Breast epithelium (tissue), 3 donors: ENCODE measurements at regions not wholly inside any gene's neighbourhood (a gene's known extent, or its start where the extent isn't known, plus 50 kb on each side); places are given as distances from the start of the nearest gene placed in this dataset.

Source experiments
- CTCF ChIP-seq, 3 donors: fragments of 450-650 bp; IDR thresholded peaks; one replicate each; pipeline ENCODE4 v1.5.1; 2016 to 2017; ENCODE audit warnings: antibody characterized with exemption in 3 of 3, mild to moderate bottlenecking in 3 of 3, moderate library complexity in 3 of 3
- POLR2A ChIP-seq: fragments of 450-650 bp; IDR thresholded peaks from one replicate; pipeline ENCODE4 v1.6.1; 2016; ENCODE audit warnings: antibody characterized with exemption, mild to moderate bottlenecking, moderate library complexity
- POLR2AphosphoS5 ChIP-seq, 3 donors: sonication (generic); formaldehyde crosslinking; IDR thresholded peaks; one replicate each; pipeline ENCODE4 v1.6.1; 2017; ENCODE audit warnings: antibody characterized with exemption in 3 of 3

- no peak for TF ChIP-seq POLR2AphosphoS5 (IDR thresholded peaks at IDR 0.05)
- TF ChIP-seq CTCF (IDR thresholded peaks at IDR 0.05): no peak
- TF ChIP-seq POLR2A: no peak
These were observed 69.0 kb upstream of the CD93 start for GRCh38 chr20:23155141-23155590.
